Erythroblast (primary cell): ENCODE measurements at regions not wholly inside any gene's neighbourhood (a gene's known extent, or its start where the extent isn't known, plus 50 kb on each side); places are given as distances from the start of the nearest gene placed in this dataset.

Experiments used
- GATA1 ChIP-seq: IDR thresholded peaks from 2 replicates; pipeline ENCODE4 v1.6.1; 2011; ENCODE audit warnings: low read depth, mild to moderate bottlenecking, control low read depth, low read length, moderate library complexity
- POLR2A ChIP-seq: IDR thresholded peaks from 2 replicates; pipeline ENCODE4 v1.6.1; 2011; ENCODE audit warnings: mild to moderate bottlenecking, low read length

- TF ChIP-seq POLR2A (no peak), GATA1 (no peak)
Observed at GRCh38 chr1:2909797-2910196, 108.3 kb upstream of the TTC34 start.
